ENCODE measurements at regions not wholly inside any gene's neighbourhood (a gene's known extent, or its start where the extent isn't known, plus 50 kb on each side); places are given as distances from the start of the nearest gene placed in this dataset.
"Not testable (repeated sequence)": the region's sequence is repeated elsewhere in the genome, so short reads cannot be mapped to it uniquely, and the experiment has no call there.

DNA sequence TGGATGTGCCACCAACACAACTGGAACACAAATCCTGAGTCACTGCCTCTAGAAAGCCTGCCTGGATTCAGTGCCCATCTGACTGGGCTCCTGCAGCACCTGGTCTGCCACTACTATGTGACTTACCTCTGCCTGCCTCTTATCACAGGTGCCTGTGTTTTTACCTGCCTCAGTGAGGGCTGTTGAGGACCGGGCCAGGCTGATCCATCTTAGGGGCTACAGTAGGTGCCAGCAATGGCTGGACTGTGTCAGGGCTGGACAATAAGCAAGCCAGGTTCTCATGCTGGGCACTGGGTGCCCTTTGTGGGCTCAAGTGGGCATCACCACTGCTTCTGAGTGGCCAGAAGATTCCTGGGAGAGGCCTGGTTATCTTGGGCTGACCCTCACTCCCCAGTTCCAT is 948.6 kb upstream of the TPTE start:
- DNase-seq (ENCODE audit: low read depth in 2 of 2) = not testable (repeated sequence)

DNA sequence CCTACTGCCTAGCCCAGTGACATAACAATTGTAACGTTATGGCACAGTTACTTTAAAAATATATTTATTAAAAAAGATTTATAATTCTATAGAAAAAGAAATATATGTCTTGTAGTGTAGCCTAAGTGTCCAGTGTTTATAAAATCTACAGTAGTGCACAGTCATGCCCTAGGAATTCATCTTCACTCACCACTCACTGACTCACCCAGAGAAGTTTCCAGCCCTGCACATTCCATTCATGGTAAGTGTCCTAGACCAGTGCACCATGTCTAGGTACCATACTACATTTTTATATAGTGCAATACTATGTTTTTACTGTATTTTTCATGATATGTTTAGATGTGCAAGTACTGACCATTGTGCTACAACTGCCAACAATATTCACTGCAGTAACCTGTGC is 947.9 kb upstream of the TPTE start:
- DNase-seq (ENCODE audit: low read depth in 2 of 2) = not testable (repeated sequence)

DNA sequence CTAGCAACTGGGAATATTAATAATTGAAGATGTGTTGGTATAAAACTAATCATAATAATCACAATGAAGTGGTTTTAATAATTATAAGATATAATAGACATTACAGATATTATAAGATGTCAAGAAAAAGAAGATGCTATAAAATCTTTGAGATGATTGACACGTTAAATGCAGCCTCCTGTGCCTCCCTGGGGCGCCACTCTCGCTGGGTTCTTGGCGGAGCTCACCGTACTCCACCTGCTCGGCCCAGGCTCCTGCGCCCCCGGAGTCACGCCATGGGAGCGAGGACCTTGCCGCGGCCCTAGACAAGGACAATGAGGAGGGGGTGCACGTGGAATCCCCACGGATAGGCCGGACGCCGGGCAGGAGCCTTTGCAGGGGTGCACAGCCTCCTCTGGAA is 942.1 kb upstream of the TPTE start:
- not testable (repeated sequence) for DNase-seq (ENCODE audit: low read depth in 2 of 2)

DNA sequence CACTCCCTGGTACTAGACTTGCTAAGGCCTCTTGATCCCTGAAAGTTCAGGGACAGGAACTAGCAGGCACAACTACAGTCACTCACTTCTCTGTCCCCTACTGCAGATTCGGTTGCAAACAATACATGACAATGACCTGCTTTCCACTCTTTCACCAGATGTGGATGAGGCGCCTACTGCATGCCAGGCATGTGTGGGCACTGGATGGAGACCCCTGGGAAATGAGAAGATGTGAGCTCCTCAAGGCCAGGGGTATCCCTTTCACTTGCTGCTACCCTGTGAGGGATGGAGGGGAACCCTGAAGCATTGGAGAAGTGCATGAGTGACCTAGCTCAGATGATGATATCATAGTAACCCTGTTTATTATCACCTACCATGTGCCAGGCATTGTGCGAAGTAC is 933.4 kb upstream of the TPTE start:
- peak in 1 of 2 donors; percentile 0 for DNase-seq (ENCODE audit: low read depth in 2 of 2)

DNA sequence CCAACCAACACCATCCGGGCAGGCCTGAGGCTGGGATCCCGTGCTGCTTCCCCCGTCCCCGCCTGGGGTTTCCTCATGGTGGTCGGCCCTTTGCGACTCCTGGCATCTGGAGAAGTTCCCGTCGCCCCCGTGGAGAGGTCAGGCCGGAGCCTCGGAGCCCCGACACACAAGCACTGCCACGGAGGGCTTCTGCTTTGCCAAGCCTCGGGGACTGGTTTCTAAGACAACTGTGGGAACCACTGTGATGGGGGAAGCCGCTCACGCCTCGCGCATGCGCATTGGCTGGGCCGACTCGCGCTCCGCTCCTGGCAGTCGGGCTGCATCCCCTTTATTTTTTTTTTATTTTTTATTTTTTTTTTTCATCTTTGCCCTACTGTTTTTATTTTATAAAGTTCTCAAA is 928.8 kb upstream of the TPTE start:
- not testable (repeated sequence) for DNase-seq (ENCODE audit: low read depth in 2 of 2)

DNA sequence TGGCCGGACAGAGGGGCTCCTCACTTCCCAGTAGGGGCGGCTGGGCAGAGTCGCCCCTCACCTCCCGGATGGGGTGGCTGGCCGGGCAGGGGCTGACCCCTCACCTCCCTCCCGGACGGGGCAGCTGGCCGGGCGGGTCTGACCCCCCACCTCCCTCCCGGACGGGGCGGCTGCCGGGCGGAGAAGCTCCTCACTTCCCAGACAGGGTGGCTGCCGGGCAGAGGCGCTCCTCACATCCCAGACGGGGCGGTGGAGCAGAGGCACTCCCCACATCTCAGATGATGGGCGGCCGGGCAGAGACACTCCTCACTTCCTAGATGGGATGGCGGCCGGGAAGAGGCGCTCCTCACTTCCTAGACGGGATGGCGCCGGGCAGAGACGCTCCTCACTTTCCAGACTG is 927.7 kb upstream of the TPTE start:
- DNase-seq (ENCODE audit: low read depth in 2 of 2) = not testable (repeated sequence)

DNA sequence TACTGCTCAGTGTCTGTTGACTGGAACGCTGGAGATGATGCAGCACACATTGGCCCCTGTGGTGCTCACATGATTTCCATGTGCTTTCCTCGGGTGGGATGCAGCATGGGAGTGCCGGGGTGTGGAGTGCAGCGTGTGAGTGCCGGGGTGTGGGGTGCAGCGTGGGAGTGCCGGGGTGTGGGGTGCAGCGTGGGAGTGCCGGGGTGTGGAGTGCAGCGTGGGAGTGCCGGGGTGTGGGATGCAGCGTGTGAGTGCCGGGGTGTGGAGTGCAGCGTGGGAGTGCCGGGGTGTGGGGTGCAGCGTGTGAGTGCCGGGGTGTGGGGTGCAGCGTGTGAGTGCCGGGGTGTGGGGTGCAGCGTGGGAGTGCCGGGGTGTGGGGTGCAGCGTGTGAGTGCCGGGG is 907.4 kb upstream of the TPTE start:
- not testable (repeated sequence) for DNase-seq (ENCODE audit: low read depth in 2 of 2)

DNA sequence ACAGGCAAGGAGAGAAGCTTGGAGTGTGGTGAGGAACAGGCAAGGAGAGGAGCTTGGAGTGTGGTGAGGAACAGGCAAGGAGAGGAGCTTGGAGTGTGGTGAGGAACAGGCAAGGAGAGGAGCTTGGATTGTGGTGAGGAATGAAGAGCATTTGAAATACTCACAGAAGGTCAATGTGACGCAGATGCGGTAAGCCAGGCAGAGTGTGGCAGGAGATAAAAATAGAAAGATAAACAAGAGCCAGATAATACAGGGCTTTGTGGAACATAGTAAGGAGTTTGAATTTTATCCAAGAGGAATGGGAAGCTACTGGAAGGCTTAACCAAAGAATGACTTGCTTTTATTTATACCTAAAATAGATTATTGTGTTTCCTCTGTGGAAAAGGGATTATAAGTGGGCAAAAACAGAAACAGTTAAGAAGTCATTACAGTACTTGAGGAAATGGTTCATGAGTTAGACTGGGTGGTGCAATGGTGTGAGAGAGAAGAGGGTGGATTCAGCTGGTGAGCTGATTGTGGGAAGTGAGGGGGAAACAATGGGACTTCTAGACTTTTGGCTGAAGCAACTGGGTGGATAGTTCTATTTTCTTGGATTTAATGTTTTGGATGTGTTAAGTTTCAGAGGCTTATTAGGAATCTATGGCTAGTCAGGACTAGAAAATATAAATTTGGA is 900.1 kb upstream of the TPTE start:
- not testable (repeated sequence) for DNase-seq (ENCODE audit: low read depth in 2 of 2)

DNA sequence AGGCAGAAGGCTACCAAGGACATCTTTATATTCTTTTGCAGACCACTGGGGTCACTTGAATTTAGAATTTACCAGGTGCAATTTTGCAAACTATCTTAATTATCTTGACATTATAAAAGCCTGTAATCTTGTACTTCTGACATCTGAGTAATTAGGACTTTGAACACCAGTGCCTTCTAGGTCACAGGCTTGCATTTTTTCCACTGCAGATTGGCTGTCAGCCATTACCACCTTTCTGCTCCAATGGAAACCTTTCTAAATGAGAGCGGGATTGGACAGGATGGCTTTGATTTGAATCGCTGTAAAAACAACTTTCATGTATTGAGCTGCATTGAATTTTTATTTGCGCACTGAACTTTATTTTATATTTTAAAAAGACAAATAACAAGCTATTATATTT is 893.3 kb upstream of the TPTE start:
- DNase-seq (ENCODE audit: low read depth in 2 of 2) = not testable (repeated sequence)

DNA sequence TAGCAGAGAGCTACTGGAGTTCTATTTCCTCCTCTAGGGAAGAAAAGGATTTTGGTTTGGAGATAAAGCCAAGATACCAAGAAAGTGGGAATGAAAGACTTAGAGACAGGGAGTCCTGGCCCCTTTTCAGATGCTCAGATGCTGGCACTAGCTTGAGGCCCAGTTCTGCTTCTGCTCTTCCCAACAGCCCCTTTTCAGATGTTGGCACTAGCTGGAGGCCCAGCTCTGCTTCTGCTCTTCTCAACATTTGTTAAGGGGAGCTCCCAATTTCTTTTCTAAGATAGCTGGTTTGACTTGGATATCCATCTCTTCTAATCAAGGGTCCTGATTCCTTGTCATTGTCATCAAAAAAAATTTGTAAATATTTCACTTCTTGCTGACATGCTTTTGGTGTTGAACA is 874.0 kb upstream of the TPTE start:
- DNase-seq (ENCODE audit: low read depth in 2 of 2) = not testable (repeated sequence)

DNA sequence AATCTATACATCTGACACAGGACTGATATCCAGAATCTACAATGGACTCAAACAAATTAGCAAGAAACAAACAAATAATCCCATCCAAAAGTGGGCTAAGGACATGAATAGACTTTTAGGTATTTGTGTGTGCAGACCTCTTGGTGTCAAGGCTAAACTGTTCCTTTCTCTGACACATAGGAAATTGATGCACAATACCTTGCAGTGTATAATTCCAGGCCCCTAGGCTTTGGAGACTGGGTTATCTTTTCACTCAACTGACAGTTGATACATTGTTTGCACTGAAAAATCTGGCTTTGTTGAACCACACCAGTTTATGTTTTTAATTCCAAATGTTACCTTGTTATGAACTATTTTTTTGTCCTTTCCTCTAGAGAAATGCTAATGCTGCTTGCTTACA is 873.1 kb upstream of the TPTE start:
- DNase-seq (ENCODE audit: low read depth in 2 of 2) = not testable (repeated sequence)

DNA sequence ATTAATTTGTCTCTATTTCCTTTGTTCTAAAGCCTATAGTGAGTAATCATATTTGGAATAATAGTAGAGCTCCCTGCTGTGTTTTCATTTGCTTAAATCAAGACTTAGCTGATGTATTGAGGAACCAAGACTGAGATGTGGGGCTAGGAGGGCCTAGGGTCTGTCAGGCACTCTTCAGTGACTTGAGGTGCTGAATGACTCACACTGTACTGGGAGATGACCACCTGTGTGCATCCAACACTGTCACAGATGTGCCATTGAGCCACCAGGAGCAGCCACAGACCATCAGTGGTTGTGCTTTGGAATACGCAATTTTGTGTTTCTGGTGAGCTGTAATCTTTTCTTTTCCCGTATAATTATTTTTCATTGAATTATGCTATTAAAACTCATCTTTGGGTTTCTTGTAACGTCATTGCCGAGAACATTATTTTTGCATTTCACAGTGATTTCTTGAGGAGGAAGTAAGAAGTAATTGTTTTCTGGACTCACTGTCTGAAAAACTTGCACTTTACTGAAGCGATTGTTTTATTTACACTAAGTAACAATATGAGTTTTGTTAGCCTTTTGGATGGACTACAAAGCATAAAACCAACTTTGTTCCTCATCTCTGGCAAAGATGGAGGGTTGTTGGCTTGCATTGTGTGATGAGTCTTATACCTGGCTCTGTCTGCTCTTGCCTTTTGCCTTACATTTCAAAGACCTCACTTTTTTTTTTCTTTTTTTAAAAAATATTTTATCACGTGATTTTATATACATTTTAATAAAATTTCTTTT is 872.2 kb upstream of the TPTE start:
- not testable (repeated sequence) for DNase-seq (ENCODE audit: low read depth in 2 of 2)

DNA sequence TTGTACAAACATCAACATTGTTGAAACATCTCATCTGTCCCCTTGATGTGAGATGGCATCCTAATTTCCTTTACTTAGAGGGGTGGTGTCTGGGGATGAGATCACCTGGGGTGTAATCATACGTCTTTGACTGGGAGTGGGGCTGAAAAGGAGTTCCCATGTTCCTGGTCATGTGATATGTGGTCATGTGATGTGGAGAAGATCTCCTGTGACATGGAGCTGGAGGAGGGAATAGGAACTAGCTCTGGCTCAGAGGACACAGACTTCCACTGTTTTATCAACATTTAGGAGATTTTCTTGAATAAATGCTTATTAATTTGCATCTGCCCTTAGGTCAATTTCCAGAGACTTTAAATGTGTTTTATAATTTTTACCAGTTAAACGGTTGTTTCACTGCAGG is 868.6 kb upstream of the TPTE start:
- not testable (repeated sequence) for DNase-seq (ENCODE audit: low read depth in 2 of 2)

DNA sequence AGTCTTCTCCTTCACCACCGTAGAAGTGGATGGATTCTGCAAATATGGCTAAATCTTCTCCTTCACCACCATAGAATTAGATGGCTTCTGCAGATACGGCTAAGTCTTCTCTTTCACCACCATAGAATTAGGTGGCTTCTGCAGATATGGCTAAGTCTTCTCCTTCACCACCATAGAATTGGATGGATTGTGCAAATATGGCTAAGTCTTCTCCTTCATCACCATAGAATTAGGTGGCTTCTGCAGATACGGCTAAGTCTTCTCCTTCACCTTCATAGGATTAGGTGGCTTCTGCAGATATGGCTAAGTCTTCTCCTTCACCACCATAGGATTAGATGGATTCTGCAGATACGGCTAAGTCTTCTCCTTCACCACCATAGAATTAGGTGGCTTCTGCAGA is 866.2 kb upstream of the TPTE start:
- DNase-seq (ENCODE audit: low read depth in 2 of 2) = not testable (repeated sequence)

DNA sequence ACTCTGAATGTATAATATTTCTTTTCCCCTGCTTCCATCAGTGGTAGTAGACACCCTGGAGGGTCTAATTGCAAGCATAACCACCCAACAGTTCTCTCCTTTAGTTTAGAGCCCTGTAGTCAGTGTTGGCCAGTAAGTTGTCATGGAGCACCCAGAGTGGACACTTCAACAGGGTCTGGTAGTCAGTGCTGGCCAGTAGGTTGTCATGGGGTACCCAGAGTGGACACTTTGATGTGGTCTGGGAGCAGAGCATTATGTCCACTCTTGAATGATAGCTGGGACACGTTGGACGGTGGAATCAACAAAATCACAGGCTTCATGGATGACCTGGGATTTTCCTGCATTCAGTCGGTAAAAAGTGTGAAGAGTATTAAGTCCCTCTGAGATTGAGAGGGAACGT is 864.9 kb upstream of the TPTE start:
- DNase-seq (ENCODE audit: low read depth in 2 of 2) = not testable (repeated sequence)

DNA sequence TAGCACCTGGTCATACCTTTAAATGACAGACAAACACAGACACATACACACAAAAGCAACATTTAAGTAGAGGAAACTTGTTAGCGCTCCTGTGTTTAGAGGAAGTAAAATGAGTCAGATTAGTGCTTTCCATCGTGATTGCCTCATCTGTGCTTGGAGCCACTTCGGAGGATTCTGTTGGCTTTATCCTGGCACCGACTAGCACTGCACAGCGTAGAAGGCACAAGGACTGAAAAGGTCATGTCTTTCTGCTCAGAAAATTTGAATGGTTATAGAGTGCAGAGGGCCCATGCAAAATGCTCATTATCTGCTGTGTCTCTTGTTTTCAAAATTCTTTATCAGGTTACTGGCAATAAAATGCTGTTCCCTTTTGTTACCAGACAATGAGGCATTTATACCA is 863.6 kb upstream of the TPTE start:
- not testable (repeated sequence) for DNase-seq (ENCODE audit: low read depth in 2 of 2)

DNA sequence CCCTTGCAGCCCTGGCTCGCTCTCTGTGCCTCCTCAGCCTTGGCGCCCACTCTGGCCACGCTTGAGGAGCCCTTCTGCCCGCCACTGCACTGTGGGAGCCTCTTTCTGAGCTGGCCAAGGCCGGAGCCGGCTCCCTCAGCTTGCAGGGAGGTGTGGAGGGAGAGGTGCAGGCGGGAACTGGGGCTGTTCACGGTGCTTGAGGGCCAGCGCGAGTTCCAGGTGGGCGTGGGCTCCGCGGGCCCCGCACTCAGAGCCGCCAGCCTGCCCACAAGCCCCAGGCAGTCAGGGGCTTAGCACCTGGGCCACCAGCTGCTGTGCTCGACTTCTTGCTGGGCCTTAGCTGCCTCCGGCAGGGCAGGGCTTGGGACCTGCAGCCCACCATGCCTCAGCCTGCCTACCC is 861.5 kb upstream of the TPTE start:
- not testable (repeated sequence) for DNase-seq (ENCODE audit: low read depth in 2 of 2)

DNA sequence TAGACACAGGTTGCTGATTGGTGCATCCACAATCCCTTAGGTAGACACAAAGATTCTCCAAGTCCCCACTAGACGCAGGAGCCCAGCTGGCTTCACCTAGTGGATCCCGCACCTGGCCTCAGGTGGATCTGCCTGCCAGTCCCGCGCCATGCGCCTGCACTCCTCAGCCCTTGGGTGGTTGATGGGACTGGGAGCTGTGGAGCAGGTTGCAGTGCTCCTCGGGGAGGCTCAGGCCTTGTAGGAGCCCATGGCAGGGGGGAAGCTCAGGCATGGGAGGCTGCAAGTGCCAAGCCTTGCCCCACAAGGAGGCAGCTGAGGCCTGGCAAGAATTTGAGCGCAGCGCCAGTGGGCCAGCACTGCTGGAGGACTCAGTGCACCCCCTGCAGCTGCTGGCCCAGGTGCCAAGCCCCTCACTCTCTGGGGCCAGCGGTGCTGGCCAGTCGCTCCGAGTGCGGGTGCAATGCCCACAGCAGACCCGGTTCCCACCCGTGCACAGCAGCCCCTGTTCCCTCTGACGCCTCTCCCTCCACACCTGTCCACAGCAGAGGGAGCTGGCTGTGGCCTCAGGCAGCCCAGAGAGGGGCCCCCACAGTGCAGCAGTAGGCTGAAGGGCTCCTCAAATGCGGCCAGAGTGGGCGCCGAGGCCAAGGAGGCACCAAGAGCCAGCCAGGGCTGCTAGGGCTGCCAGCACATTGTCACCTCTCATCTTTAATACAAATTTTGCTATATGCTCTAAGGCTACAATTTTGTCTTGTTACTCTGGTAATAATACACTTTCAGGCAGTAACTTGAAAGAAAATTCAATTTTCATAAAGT is 857.3 kb upstream of the TPTE start:
- DNase-seq (ENCODE audit: low read depth in 2 of 2) = not testable (repeated sequence)

DNA sequence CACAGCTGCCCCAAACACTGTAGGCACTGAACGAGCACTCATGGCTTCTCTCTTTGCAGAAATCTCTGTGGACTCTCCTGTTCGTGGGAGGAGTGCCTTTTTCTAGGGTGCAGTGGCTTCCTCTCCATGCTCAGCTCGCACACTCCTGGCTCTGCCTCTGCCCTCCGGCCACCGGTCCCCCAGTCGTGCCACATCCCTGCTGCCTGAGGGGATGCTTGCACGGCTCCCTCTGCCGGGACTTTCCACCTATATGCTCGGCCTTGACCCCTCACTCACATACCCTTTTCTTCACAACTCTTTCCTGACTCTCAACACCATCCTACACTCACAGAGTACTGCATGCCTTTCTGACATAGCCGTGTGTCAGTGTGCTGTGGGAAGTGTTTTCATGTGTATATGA is 845.6 kb upstream of the TPTE start:
- not testable (repeated sequence) for DNase-seq (ENCODE audit: low read depth in 2 of 2)

DNA sequence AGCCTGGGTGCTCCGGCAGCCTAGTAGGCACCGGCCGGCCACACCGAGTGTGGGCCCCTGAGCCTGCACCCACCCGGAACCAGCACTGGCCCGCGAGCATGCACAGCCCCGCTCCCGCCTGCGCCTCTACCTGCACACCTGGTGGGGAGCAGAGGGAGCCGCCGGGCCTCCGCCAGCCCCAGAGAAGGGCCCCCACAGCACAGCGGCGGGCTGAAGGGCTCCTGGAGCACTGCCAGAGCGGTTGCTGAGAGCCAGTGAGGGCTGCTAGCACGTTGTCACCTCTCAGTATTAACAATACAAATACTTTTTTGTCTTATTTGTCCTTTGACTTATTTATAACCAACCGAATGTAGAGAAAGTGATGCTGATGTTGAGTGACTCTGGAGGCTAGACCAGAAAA is 842.4 kb upstream of the TPTE start:
- not testable (repeated sequence) for DNase-seq (ENCODE audit: low read depth in 2 of 2)

DNA sequence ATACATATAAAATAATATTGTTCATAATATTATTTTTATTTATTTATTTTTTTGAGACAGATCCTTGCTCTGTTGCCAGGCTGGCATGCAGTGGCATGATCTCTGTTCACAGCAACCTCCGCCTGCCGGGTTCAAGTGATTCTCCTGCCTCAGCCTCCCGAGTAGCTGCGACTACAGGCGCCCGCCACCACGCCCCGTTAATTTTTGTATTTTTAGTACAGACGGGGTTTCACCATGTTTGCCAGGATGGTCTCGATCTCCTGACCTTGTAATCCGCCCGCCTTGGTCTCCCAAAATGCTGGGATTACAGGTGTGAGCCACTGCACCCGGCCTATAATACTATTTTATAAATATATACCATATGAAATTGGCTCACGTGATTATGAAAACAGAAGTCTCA is 832.4 kb upstream of the TPTE start:
- DNase-seq (ENCODE audit: low read depth in 2 of 2) = not testable (repeated sequence)

DNA sequence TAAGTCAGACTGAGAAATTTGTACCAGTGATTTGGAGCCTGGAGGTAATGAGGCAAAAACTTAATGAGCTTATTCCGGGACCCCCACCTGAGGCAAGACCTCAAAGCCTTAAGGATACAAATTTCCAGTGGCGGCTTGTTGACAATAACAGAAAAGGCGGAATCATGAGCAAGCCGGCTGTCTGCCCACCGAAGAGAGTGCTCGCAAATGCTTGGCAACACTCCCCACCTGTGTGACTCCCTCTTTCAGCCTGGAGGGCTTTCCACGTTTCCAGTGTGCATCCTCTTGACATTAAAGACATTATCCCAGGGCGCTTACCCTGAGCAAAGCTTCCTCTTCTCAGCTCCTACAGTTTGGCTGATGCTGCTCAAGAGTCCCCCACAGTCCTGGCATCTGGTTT is 830.4 kb upstream of the TPTE start:
- DNase-seq (ENCODE audit: low read depth in 2 of 2) = not testable (repeated sequence)
